HEK293 (cell line): ENCODE measurements at regions not wholly inside any gene's neighbourhood (a gene's known extent, or its start where the extent isn't known, plus 50 kb on each side); places are given as distances from the start of the nearest gene placed in this dataset.

ENCODE experiments used
- CTCF ChIP-seq: fragments of 450-650 bp; formaldehyde crosslinking; IDR thresholded peaks from 2 replicates; pipeline ENCODE4 v1.5.1; 2016; ENCODE audit warnings: missing biosample characterization, missing genetic modification characterization
- GFI1B ChIP-seq: fragments of 450-650 bp; formaldehyde crosslinking; IDR thresholded peaks from 2 replicates; pipeline ENCODE4 v1.5.1; 2016; ENCODE audit warnings: missing biosample characterization, missing genetic modification characterization
- REST ChIP-seq: fragments of 450-650 bp; formaldehyde crosslinking; IDR thresholded peaks from 2 replicates; pipeline ENCODE4 v1.5.1; 2016; ENCODE audit warnings: missing biosample characterization, missing genetic modification characterization
- TCF7L2 ChIP-seq: IDR thresholded peaks from 2 replicates; pipeline ENCODE4 v1.6.1; 2011; ENCODE audit warnings: low read depth, mild to moderate bottlenecking, inconsistent platforms, low read length, moderate library complexity, borderline replicate concordance
- ZFP41 ChIP-seq: fragments of 450-650 bp; formaldehyde crosslinking; IDR thresholded peaks from 2 replicates; pipeline ENCODE4 v1.5.1; 2016; ENCODE audit warnings: missing biosample characterization, missing genetic modification characterization, borderline replicate concordance
- ZNF274 ChIP-seq, 2 experiments: fragments of 200-500 bp in 1 of 2; fragments of 450-650 bp in 1 of 2; sonication (Bioruptor generic) in 1 of 2; formaldehyde crosslinking in 1 of 2; IDR thresholded peaks; 2 replicates each; pipeline versions ENCODE4 v1.5.1 to v1.6.1; 2014 to 2016; ENCODE audit warnings: borderline replicate concordance in 1 of 2, inconsistent platforms in 1 of 2, low read length in 1 of 2, missing biosample characterization in 1 of 2, missing genetic modification characterization in 1 of 2
- ZNF362 ChIP-seq: fragments of 450-650 bp; formaldehyde crosslinking; IDR thresholded peaks from 2 replicates; pipeline ENCODE4 v1.5.1; 2016; ENCODE audit warnings: missing biosample characterization, missing genetic modification characterization
- ZNF416 ChIP-seq: fragments of 450-650 bp; formaldehyde crosslinking; IDR thresholded peaks from 2 replicates; pipeline ENCODE4 v1.5.1; 2016; ENCODE audit warnings: missing biosample characterization, missing genetic modification characterization
- ZNF555 ChIP-seq: fragments of 450-650 bp; formaldehyde crosslinking; conservative IDR thresholded peaks from 2 replicates; pipeline ENCODE4 v1.5.1; 2017; ENCODE audit warnings: missing biosample characterization, mild to moderate bottlenecking, missing genetic modification characterization, inconsistent platforms
- ZNF692 ChIP-seq: fragments of 450-650 bp; formaldehyde crosslinking; IDR thresholded peaks from 2 replicates; pipeline ENCODE4 v1.5.1; 2016; ENCODE audit warnings: missing biosample characterization, missing genetic modification characterization
- ZNF792 ChIP-seq: fragments of 450-650 bp; formaldehyde crosslinking; IDR thresholded peaks from 2 replicates; pipeline ENCODE4 v1.5.1; 2016; ENCODE audit warnings: missing biosample characterization, missing genetic modification characterization

GRCh38 chr5:92496545-92496944 is 1084.5 kb downstream of the NR2F1-AS1 start:
- no peak for TF ChIP-seq ZNF792 (tag by site-specific recombination)
- TF ChIP-seq CTCF (tag by site-specific recombination): no peak
- no peak for TF ChIP-seq ZNF555 (tag by site-specific recombination)
- TF ChIP-seq TCF7L2: no peak
- no peak for TF ChIP-seq ZNF416 (tag by site-specific recombination)
- TF ChIP-seq ZNF362 (tag by site-specific recombination): no peak
- no peak for TF ChIP-seq ZNF692
- no peak for TF ChIP-seq REST
- no peak for TF ChIP-seq ZNF274 (IDR thresholded peaks at IDR 0.05; ENCODE audit: low read length)
- no peak for TF ChIP-seq ZNF274 (tag by site-specific recombination; IDR thresholded peaks at IDR 0.05; ENCODE audit: borderline replicate concordance)
- TF ChIP-seq GFI1B (tag by site-specific recombination): no peak
- no peak for TF ChIP-seq ZFP41
